Activated CD4-positive, alpha-beta memory T cell treated with anti-CD3 and anti-CD28 coated beads, Interleukin-2, amount 10 ng/mL, durations not matched to agents 7 days and 5 days (primary cell): ENCODE measurements at regions not wholly inside any gene's neighbourhood (a gene's known extent, or its start where the extent isn't known, plus 50 kb on each side); places are given as distances from the start of the nearest gene placed in this dataset.

Experiments
- CTCF ChIA-PET: fragments of 350-600 bp; sonication (Branson Sonifier 250); formaldehyde crosslinking; loops from one replicate; lab custom pipeline; 2021; ENCODE audit warnings: antibody characterized with exemption, inconsistent platforms; lab: Charles Lee
- POLR2A ChIA-PET: fragments of 350-600 bp; sonication (Branson Sonifier 250); formaldehyde crosslinking; loops from one replicate; lab custom pipeline; 2021; ENCODE audit warnings: antibody characterized with exemption; lab: Charles Lee
- DNase-seq: peaks from one replicate; pipeline ENCODE4 v3.0.0-alpha.2; 2020
- H3K27ac Mint-ChIP-seq: one replicate; pipeline ENCODE4 v1.8.0; 2021; ENCODE audit warnings: mild to moderate bottlenecking, mixed read lengths
- H3K27me3 Mint-ChIP-seq: one replicate; pipeline ENCODE4 v1.8.0; 2021; ENCODE audit warnings: mixed read lengths
- H3K36me3 Mint-ChIP-seq: one replicate; pipeline ENCODE4 v1.8.0; 2021; ENCODE audit warnings: low read depth, mixed read lengths
- H3K4me1 Mint-ChIP-seq: one replicate; pipeline ENCODE4 v1.8.0; 2021; ENCODE audit warnings: mixed read lengths
- H3K4me3 Mint-ChIP-seq: one replicate; pipeline ENCODE4 v1.8.0; 2021; ENCODE audit warnings: mild to moderate bottlenecking, mixed read lengths
- H3K9me3 Mint-ChIP-seq: one replicate; pipeline ENCODE4 v1.8.0; 2021; ENCODE audit warnings: mixed read lengths

- Mint-ChIP-seq H3K36me3 (no peaks in the 10 kb centered on the region), H3K27me3 (no peaks in the 10 kb centered on the region), H3K9me3 (peaks cover 11% of the 10 kb centered on the region), H3K27ac (no peak overlapping the region), H3K4me1 (no peaks in the 10 kb centered on the region), H3K4me3 (no peak overlapping the region)
- ChIA-PET POLR2A (no interaction called here), CTCF (no interaction called here)
- DNase-seq = no peak
These were observed 1185.8 kb downstream of the UQCRFS1 start for GRCh38 chr19:28027116-28027515.

DNA sequence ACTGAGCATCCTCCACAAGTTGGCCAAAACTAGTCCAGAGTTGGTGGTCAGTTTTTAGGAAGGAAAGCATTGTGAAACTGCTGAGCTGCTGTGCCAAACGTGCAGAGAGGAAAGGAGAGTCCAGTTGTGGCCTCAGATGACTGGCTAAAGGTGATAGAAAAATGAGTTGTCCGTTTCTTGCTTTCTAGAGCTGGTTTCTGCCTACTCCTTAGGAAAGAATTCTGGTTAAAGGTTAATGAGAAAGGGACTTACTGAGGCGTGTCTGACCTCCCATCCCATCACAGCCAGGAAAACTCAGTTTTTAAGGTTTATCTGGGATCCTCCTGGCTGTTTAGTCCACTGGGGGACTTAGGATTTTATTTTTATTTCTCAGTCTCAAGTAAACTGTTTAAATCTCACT is 1186.3 kb downstream of the UQCRFS1 start:
- H3K9me3 Mint-ChIP-seq = peaks cover 12% of the 10 kb centered on the region
- H3K4me1 Mint-ChIP-seq = no peaks in the 10 kb centered on the region
- DNase-seq = no peak
- no peak overlapping the region for H3K27ac Mint-ChIP-seq
- POLR2A ChIA-PET = no interaction called here
- H3K36me3 Mint-ChIP-seq = no peaks in the 10 kb centered on the region
- H3K4me3 Mint-ChIP-seq = no peak overlapping the region
- CTCF ChIA-PET = no interaction called here
- H3K27me3 Mint-ChIP-seq = no peaks in the 10 kb centered on the region

- CTCF ChIA-PET = no interaction called here
- H3K9me3 Mint-ChIP-seq = peaks cover 12% of the 10 kb centered on the region
These were observed 1188.0 kb downstream of the UQCRFS1 start for GRCh38 chr19:28024920-28025319.

GRCh38 chr19:28023064-28023463 is 1189.9 kb downstream of the UQCRFS1 start:
- no peaks in the 10 kb centered on the region for H3K36me3 Mint-ChIP-seq
- H3K27ac Mint-ChIP-seq = no peak overlapping the region
- no peaks in the 10 kb centered on the region for H3K27me3 Mint-ChIP-seq
- H3K9me3 Mint-ChIP-seq = peaks cover 8% of the 10 kb centered on the region
- ChIA-PET CTCF (no interaction called here), POLR2A (no interaction called here)
- H3K4me3 Mint-ChIP-seq = no peak overlapping the region
- no peaks in the 10 kb centered on the region for H3K4me1 Mint-ChIP-seq
- DNase-seq = no peak

More at GRCh38 chr19:28024920-28025319, 1188.0 kb downstream of the UQCRFS1 start:
- no peaks in the 10 kb centered on the region for H3K4me1 Mint-ChIP-seq
- H3K27ac Mint-ChIP-seq = no peak overlapping the region
- no peak overlapping the region for H3K4me3 Mint-ChIP-seq
- POLR2A ChIA-PET = no interaction called here
- no peaks in the 10 kb centered on the region for H3K36me3 Mint-ChIP-seq
- DNase-seq = no peak
- no peaks in the 10 kb centered on the region for H3K27me3 Mint-ChIP-seq

DNA sequence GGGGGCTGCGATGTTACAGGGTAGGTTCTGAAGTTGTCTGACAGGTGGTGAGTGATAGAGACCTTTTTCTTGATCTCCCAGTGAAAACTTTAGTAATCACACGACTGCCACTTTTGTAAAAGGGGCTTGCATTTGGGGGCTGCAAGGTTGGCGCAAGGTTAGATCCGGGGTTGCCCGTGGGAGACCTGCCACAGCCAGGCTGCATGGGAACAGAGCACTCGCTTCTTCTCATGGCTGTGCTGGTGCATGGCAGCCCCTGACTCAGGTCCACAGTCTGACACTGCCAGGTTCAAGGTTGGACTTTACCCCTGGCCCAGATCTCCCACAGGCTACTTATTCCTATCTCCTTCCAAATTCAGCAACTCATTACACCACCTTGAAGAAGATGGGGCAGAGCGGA is 1190.4 kb downstream of the UQCRFS1 start:
- POLR2A ChIA-PET = no interaction called here
- no peak overlapping the region for H3K27ac Mint-ChIP-seq
- peaks cover 10% of the 10 kb centered on the region for H3K9me3 Mint-ChIP-seq
- H3K27me3 Mint-ChIP-seq = no peaks in the 10 kb centered on the region
- H3K4me1 Mint-ChIP-seq = no peaks in the 10 kb centered on the region
- CTCF ChIA-PET = no interaction called here
- H3K4me3 Mint-ChIP-seq = no peak overlapping the region
- no peak for DNase-seq
- H3K36me3 Mint-ChIP-seq = no peaks in the 10 kb centered on the region

DNA sequence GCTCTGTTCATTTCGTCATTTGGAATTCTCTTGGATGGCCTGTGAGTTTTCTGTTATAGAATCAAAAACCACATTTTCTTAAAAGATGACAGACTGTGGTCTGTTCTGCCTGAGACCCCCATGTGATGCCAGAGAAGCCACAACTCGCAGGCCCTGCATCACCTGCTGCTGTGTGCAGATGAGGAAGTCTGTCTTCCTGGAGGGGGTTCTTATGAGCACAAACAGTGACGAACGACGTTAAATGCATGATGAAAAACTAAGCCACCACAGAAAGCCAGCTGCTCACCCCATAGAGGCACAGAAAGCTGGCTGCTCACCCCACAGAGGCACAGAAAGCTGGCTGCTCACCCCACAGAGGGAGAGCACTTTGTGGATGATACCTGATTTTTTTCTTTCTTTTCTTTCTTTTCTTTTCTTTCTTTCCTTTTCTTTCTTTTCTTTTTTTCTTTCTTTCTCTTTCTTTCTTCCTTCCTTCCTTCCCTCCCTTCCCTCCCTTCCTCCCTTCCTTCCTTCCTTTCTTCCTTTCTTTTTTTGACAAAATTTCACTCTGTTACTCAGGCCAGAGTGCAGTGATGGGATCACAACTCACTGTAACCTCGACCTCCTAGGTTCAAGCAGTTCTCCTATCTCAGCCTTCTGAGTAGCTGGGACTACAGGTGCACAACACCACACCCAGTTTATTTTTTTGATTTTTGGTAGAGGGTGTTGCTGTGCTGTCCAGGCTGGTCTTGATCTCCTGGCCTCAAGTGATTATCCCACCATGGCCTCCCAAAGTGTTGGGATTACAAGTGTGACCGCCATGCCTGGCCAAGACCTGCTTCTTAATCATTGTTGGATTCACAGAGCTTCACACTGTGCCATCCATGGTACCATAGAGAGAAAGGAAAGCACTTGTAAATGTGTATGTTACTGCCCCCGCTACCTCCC is 1191.4 kb downstream of the UQCRFS1 start:
- no peak for DNase-seq
- H3K27ac Mint-ChIP-seq = no peak overlapping the region
- H3K36me3 Mint-ChIP-seq = no peaks in the 10 kb centered on the region
- no peak overlapping the region for H3K4me3 Mint-ChIP-seq
- H3K27me3 Mint-ChIP-seq = no peaks in the 10 kb centered on the region
- H3K9me3 Mint-ChIP-seq = peaks cover 14% of the 10 kb centered on the region
- ChIA-PET CTCF (no interaction called here), POLR2A (no interaction called here)
- no peaks in the 10 kb centered on the region for H3K4me1 Mint-ChIP-seq

GRCh38 chr19:28020619-28021258 is 1192.2 kb downstream of the UQCRFS1 start:
- Mint-ChIP-seq H3K36me3 (no peaks in the 10 kb centered on the region), H3K27ac (no peak overlapping the region), H3K4me3 (no peak overlapping the region), H3K4me1 (no peaks in the 10 kb centered on the region), H3K9me3 (peaks cover 17% of the 10 kb centered on the region), H3K27me3 (no peaks in the 10 kb centered on the region)
- POLR2A ChIA-PET = no interaction called here
- CTCF ChIA-PET = no interaction called here
- DNase-seq = no peak

DNA sequence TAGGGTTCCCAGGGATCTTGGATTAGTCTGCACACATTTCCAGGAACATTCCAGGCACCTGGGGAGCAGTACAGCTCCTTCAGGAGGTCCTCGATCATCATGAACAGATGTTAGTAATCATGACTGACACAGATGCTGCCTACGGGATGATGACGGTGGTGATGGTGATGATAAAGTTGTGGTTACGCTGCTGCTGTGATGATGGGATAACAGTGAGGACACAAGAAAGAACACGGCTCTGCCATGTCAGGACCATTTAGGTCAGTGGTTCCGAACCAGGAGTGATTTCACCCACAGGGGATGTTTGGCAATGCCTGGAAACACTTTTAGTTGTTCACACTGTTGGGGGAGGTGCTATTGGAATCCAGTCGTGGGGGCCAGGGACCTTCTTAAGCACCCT is 1193.0 kb downstream of the UQCRFS1 start:
- H3K4me1 Mint-ChIP-seq = no peaks in the 10 kb centered on the region
- POLR2A ChIA-PET = no interaction called here
- peaks cover 17% of the 10 kb centered on the region for H3K9me3 Mint-ChIP-seq
- H3K27me3 Mint-ChIP-seq = no peaks in the 10 kb centered on the region
- no peaks in the 10 kb centered on the region for H3K36me3 Mint-ChIP-seq
- CTCF ChIA-PET = no interaction called here
- DNase-seq = no peak
- H3K27ac Mint-ChIP-seq = no peak overlapping the region
- no peak overlapping the region for H3K4me3 Mint-ChIP-seq

DNA sequence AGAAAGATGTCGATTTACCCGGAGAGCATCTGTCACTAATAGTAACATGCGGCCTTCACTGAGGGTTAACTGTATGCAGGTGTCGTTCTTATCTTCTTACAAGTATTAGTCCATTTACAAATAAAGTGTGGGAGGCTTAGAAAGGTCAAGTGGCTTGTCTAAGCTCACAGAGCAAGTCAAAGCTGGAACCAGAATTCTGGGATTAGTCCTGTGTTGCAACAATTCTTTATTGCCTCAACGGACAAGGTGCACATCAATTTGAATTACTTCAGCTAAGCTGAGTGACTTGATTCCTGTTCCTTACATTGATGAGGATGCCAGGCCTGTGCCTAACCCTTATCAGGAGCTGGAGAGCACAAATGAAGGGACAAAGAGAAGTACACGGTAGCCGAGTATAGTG is 1193.6 kb downstream of the UQCRFS1 start:
- ChIA-PET CTCF (no interaction called here), POLR2A (no interaction called here)
- no peaks in the 10 kb centered on the region for H3K36me3 Mint-ChIP-seq
- peaks cover 17% of the 10 kb centered on the region for H3K9me3 Mint-ChIP-seq
- H3K27me3 Mint-ChIP-seq = no peaks in the 10 kb centered on the region
- H3K4me3 Mint-ChIP-seq = no peak overlapping the region
- DNase-seq = no peak
- no peaks in the 10 kb centered on the region for H3K4me1 Mint-ChIP-seq
- H3K27ac Mint-ChIP-seq = no peak overlapping the region

- Mint-ChIP-seq H3K4me3 (no peak overlapping the region), H3K4me1 (no peaks in the 10 kb centered on the region), H3K36me3 (no peaks in the 10 kb centered on the region), H3K27ac (no peak overlapping the region), H3K9me3 (peaks cover 19% of the 10 kb centered on the region), H3K27me3 (no peaks in the 10 kb centered on the region)
- POLR2A ChIA-PET = no interaction called here
- CTCF ChIA-PET = no interaction called here
- no peak for DNase-seq
These were observed 1194.5 kb downstream of the UQCRFS1 start for GRCh38 chr19:28018499-28018898.

DNA sequence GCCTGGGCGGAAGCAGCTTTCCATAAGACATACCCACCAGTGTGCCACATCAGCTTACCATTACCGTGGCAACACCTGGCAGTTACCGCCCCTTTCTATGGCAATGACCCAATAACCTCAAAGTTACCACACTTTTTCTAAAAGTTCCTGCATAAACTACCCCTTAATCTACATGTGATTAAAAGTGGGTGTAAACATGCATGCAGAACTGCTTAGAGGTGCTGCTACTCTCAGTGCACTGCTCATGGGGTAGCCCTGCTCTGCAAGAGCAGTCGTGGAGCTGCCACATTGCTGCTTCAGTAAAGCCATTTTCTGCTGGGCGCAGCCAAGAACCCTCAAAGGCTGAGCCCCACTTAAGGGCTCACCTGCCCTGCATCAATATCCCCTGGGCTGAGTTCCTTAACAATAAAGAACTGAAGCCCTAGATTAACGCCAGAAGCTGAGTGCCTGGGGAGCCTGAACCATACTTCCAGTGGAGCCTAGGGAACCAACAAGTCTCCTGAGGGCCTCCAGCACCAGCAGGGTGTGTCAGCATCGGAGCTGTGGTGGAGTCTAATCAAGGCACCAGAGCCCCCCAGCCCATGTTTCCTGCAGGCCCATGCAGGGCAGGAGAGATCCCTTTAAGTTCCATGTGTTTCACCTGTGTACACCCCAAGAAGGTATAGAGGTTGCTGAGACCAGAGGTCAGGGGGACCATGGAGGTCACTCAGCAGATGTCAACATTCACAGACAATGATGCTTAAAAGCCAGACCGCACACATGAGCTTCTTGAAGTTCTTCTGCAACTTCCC is 1198.1 kb downstream of the UQCRFS1 start:
- no peaks in the 10 kb centered on the region for H3K27me3 Mint-ChIP-seq
- peaks cover 23% of the 10 kb centered on the region for H3K9me3 Mint-ChIP-seq
- CTCF ChIA-PET = no interaction called here

GRCh38 chr19:28012361-28012760 is 1200.6 kb downstream of the UQCRFS1 start:
- CTCF ChIA-PET = no interaction called here
- no peak overlapping the region for H3K27ac Mint-ChIP-seq

More for the DNA sequence above, 1198.1 kb downstream of the UQCRFS1 start:
- POLR2A ChIA-PET = no interaction called here
- H3K36me3 Mint-ChIP-seq = no peaks in the 10 kb centered on the region
- DNase-seq = no peak
- H3K4me3 Mint-ChIP-seq = no peak overlapping the region
- no peaks in the 10 kb centered on the region for H3K4me1 Mint-ChIP-seq
- H3K27ac Mint-ChIP-seq = no peak overlapping the region

DNA sequence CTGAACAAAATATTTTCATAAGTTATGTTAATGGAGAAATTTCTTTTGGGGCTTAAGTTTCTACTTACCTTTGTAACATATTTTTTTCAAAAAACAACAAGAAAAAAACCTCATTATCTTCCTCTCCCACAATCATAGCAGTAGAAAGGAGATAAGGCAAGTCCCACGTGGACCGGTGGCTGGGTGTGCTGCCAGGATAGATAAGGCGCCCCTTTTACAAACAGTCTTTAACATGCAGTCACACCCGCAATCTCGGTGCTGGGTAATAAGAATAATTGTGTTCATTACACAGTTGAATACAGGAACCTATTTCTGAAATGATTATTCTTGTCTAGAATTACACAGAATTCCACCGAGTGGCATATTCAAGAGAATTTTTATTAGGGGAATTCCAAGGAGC is 1202.3 kb downstream of the UQCRFS1 start:
- Mint-ChIP-seq H3K27me3 (no peaks in the 10 kb centered on the region), H3K4me3 (no peak overlapping the region), H3K27ac (no peak overlapping the region), H3K9me3 (peaks cover 31% of the 10 kb centered on the region), H3K36me3 (no peaks in the 10 kb centered on the region), H3K4me1 (no peaks in the 10 kb centered on the region)
- no peak for DNase-seq
- CTCF ChIA-PET = no interaction called here
- POLR2A ChIA-PET = no interaction called here

More at GRCh38 chr19:28012361-28012760, 1200.6 kb downstream of the UQCRFS1 start:
- Mint-ChIP-seq H3K9me3 (peaks cover 31% of the 10 kb centered on the region), H3K4me1 (no peaks in the 10 kb centered on the region), H3K36me3 (no peaks in the 10 kb centered on the region), H3K4me3 (no peak overlapping the region), H3K27me3 (no peaks in the 10 kb centered on the region)
- DNase-seq = no peak
- POLR2A ChIA-PET = no interaction called here
